ENCODE measurements at regions not wholly inside any gene's neighbourhood (a gene's known extent, or its start where the extent isn't known, plus 50 kb on each side); places are given as distances from the start of the nearest gene placed in this dataset.

DNA sequence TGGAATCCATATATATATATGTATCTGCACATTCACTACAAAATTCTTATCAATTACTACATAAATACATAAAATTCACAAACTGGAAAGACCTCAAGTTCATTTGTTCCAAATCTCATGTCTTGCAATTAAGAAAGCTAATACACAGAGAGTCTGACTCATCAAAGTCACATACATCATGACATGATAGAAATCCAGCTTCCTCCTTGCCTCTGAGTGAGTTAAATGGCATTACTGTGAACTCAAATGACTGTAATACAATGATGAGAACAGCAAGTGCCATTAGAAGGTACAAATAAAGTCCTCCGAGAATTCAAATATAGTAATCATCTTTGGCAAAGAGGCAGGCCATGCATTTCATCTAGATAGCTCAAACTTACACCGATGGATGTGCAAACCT, 55.1 kb upstream of the AGTR1 start:
- POLR2A ChIA-PET, result no interaction called here
- CTCF ChIA-PET, result no interaction called here
- ATAC-seq (no peak), DNase-seq (ENCODE audit: low read depth, low spot score) (no peak)
- H3K27ac ChIP-seq (ENCODE audit: low read length), result no peak overlapping the region
- no peaks in the 10 kb centered on the region for H3K4me1 ChIP-seq (ENCODE audit: control insufficient read depth, insufficient read depth, low read length)
- BruUV-seq (replicated peaks), result no TSS peak
- intact Hi-C loops (cut with micrococcal nuclease; ENCODE audit: unreplicated experiment) (no loop called here), in situ Hi-C loops (cut with HindIII; ENCODE audit: low pct_unique_long_range_greater_than_20kb, low sequenced_read_pairs) (no loop called here)
- no peaks in the 10 kb centered on the region for H3K36me3 ChIP-seq (ENCODE audit: control insufficient read depth, insufficient read depth, low read length)
- no peaks in the 10 kb centered on the region for H3K9me3 ChIP-seq (ENCODE audit: control insufficient read depth, insufficient read depth, low read depth, low read length)
- no peaks in the 10 kb centered on the region for H3K27me3 ChIP-seq (ENCODE audit: control insufficient read depth, insufficient read depth, low read length)
- H3K4me3 ChIP-seq (ENCODE audit: low read depth in 2 of 2, low read length in 2 of 2), result no peak overlapping the region
- TF ChIP-seq POLR2AphosphoS5 (IDR thresholded peaks at IDR 0.05; ENCODE audit: low read depth, low read length) (no peak), SIN3A (IDR thresholded peaks at IDR 0.05; ENCODE audit: borderline replicate concordance, insufficient read depth, low read depth, low read length) (no peak), TCF7L2 (IDR thresholded peaks at IDR 0.05; ENCODE audit: low read depth, low read length) (no peak)
- TF ChIP-seq, protein P1, sequence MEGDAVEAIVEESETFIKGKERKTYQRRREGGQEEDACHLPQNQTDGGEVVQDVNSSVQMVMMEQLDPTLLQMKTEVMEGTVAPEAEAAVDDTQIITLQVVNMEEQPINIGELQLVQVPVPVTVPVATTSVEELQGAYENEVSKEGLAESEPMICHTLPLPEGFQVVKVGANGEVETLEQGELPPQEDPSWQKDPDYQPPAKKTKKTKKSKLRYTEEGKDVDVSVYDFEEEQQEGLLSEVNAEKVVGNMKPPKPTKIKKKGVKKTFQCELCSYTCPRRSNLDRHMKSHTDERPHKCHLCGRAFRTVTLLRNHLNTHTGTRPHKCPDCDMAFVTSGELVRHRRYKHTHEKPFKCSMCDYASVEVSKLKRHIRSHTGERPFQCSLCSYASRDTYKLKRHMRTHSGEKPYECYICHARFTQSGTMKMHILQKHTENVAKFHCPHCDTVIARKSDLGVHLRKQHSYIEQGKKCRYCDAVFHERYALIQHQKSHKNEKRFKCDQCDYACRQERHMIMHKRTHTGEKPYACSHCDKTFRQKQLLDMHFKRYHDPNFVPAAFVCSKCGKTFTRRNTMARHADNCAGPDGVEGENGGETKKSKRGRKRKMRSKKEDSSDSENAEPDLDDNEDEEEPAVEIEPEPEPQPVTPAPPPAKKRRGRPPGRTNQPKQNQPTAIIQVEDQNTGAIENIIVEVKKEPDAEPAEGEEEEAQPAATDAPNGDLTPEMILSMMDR (IDR thresholded peaks at IDR 0.05), result no peak
- TF ChIP-seq, protein P2, sequence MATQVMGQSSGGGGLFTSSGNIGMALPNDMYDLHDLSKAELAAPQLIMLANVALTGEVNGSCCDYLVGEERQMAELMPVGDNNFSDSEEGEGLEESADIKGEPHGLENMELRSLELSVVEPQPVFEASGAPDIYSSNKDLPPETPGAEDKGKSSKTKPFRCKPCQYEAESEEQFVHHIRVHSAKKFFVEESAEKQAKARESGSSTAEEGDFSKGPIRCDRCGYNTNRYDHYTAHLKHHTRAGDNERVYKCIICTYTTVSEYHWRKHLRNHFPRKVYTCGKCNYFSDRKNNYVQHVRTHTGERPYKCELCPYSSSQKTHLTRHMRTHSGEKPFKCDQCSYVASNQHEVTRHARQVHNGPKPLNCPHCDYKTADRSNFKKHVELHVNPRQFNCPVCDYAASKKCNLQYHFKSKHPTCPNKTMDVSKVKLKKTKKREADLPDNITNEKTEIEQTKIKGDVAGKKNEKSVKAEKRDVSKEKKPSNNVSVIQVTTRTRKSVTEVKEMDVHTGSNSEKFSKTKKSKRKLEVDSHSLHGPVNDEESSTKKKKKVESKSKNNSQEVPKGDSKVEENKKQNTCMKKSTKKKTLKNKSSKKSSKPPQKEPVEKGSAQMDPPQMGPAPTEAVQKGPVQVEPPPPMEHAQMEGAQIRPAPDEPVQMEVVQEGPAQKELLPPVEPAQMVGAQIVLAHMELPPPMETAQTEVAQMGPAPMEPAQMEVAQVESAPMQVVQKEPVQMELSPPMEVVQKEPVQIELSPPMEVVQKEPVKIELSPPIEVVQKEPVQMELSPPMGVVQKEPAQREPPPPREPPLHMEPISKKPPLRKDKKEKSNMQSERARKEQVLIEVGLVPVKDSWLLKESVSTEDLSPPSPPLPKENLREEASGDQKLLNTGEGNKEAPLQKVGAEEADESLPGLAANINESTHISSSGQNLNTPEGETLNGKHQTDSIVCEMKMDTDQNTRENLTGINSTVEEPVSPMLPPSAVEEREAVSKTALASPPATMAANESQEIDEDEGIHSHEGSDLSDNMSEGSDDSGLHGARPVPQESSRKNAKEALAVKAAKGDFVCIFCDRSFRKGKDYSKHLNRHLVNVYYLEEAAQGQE (IDR thresholded peaks at IDR 0.05; ENCODE audit: insufficient read depth in 1 of 2, low read depth in 2 of 2, low read length in 1 of 2), result no peak

DNA sequence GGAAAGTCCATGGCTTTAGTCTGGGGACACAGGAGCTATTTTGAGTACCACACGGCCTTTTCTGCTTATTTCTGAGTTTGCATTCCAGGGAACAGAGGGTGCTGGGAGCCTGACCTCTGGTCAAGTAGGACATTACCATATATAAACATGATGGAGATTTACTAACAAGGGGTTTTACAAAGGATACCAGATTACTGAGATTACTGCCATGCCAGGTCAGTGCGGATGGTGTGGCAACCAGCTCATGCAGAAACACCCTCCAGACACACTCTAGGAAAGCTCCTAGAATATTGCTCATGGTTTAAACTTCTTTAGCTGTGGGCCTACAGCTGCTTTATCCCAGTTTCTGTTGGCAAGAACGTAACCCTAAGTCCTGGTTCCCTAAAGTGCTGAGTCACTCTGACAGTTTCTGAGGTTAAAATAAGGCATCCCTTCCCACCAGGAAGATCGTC, 54.3 kb upstream of the AGTR1 start:
- ChIA-PET CTCF (no interaction called here), POLR2A (no interaction called here)
- in situ Hi-C loops (cut with HindIII; ENCODE audit: low pct_unique_long_range_greater_than_20kb, low sequenced_read_pairs), result no loop called here
- no peaks in the 10 kb centered on the region; the same call in 1 of the 2 replicates for H3K27me3 ChIP-seq (ENCODE audit: control insufficient read depth, insufficient read depth, low read length)
- no peaks in the 10 kb centered on the region for H3K4me1 ChIP-seq (ENCODE audit: control insufficient read depth, insufficient read depth, low read length)
- no peak for TF ChIP-seq SIN3A (IDR thresholded peaks at IDR 0.05; ENCODE audit: borderline replicate concordance, insufficient read depth, low read depth, low read length)
- TF ChIP-seq, protein P1 (IDR thresholded peaks at IDR 0.05), result no peak
- TF ChIP-seq POLR2AphosphoS5 (IDR thresholded peaks at IDR 0.05; ENCODE audit: low read depth, low read length), result no peak
- TF ChIP-seq, protein P2 (IDR thresholded peaks at IDR 0.05; ENCODE audit: insufficient read depth in 1 of 2, low read depth in 2 of 2, low read length in 1 of 2), result no peak
- no peak for TF ChIP-seq TCF7L2 (IDR thresholded peaks at IDR 0.05; ENCODE audit: low read depth, low read length)
- no peaks in the 10 kb centered on the region for H3K9me3 ChIP-seq (ENCODE audit: control insufficient read depth, insufficient read depth, low read depth, low read length)
- H3K4me3 ChIP-seq (ENCODE audit: low read depth in 2 of 2, low read length in 2 of 2), result no peak overlapping the region
- BruUV-seq (replicated peaks), result no TSS peak
- no peak overlapping the region for H3K27ac ChIP-seq (ENCODE audit: low read length)
- intact Hi-C loops (cut with micrococcal nuclease; ENCODE audit: unreplicated experiment), result no loop called here
- H3K36me3 ChIP-seq (ENCODE audit: control insufficient read depth, insufficient read depth, low read length), result no peaks in the 10 kb centered on the region
- no peak for ATAC-seq
- DNase-seq (ENCODE audit: low read depth, low spot score), result no peak

Measured in Panc1 (cell line).